ENCODE measurements at regions not wholly inside any gene's neighbourhood (a gene's known extent, or its start where the extent isn't known, plus 50 kb on each side); places are given as distances from the start of the nearest gene placed in this dataset.

DNA sequence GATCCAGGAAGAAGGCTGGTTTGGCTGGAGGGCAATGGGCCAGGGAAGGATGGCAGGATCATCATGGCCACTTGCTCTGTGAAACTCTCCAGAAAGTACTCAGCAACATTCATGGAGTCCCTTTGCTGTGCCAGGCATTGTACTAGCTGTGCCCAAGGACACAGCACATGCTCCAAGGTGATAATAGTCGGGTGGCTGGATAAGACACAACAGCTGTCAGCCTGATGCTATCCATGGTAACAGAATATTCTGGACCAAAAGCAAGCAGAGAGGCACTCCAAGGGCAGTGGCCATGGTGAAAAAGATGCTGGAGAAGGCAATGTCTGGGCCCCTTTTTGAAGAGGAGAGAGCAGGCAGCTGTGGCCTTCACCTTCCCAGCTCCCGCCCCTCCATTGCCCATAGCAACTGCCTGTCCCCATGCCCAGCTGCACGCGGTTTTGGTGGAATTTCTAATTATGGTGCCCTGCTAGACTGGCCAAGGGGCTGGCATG lies 113.8 kb upstream of the CPEB4 start:
- Histone ChIP-seq H3K4me3 (ENCODE audit: low read length) (no peak overlapping the region), H3K27ac (ENCODE audit: low read depth in 1 of 2, low read length in 2 of 2) (no peak overlapping the region), H3K36me3 (ENCODE audit: insufficient read depth, low read length) (no peaks in the 10 kb centered on the region), H3K4me1 (ENCODE audit: insufficient read depth, low read length) (peaks cover 3% of the 10 kb centered on the region), H3K27me3 (ENCODE audit: control insufficient read depth in 1 of 2, insufficient read depth in 2 of 2, low read length in 2 of 2) (no peaks in the 10 kb centered on the region), H3K9me3 (ENCODE audit: control insufficient read depth in 1 of 2, insufficient read depth in 1 of 2, low read length in 2 of 2) (no peaks in the 10 kb centered on the region)
- H3K27me3 Mint-ChIP-seq, result no peaks in the 10 kb centered on the region
- H3K27ac Mint-ChIP-seq, result no peak overlapping the region
- H3K9me3 Mint-ChIP-seq, result no peaks in the 10 kb centered on the region
- TF ChIP-seq, protein P1, sequence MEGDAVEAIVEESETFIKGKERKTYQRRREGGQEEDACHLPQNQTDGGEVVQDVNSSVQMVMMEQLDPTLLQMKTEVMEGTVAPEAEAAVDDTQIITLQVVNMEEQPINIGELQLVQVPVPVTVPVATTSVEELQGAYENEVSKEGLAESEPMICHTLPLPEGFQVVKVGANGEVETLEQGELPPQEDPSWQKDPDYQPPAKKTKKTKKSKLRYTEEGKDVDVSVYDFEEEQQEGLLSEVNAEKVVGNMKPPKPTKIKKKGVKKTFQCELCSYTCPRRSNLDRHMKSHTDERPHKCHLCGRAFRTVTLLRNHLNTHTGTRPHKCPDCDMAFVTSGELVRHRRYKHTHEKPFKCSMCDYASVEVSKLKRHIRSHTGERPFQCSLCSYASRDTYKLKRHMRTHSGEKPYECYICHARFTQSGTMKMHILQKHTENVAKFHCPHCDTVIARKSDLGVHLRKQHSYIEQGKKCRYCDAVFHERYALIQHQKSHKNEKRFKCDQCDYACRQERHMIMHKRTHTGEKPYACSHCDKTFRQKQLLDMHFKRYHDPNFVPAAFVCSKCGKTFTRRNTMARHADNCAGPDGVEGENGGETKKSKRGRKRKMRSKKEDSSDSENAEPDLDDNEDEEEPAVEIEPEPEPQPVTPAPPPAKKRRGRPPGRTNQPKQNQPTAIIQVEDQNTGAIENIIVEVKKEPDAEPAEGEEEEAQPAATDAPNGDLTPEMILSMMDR (IDR thresholded peaks at IDR 0.05), result no peak
- no peak overlapping the region for H3K4me3 Mint-ChIP-seq
- ChIA-PET CTCF (no interaction called here), POLR2A (no interaction called here)
- intact Hi-C loops (cut with DNase I, micrococcal nuclease), result no loop called here
- no peak for ATAC-seq (ENCODE audit: poor library complexity)
- H3K36me3 Mint-ChIP-seq (ENCODE audit: low read depth), result no peaks in the 10 kb centered on the region
- H3K4me1 Mint-ChIP-seq (ENCODE audit: low read depth), result no peaks in the 10 kb centered on the region
- DNase-seq, result no peak

DNA sequence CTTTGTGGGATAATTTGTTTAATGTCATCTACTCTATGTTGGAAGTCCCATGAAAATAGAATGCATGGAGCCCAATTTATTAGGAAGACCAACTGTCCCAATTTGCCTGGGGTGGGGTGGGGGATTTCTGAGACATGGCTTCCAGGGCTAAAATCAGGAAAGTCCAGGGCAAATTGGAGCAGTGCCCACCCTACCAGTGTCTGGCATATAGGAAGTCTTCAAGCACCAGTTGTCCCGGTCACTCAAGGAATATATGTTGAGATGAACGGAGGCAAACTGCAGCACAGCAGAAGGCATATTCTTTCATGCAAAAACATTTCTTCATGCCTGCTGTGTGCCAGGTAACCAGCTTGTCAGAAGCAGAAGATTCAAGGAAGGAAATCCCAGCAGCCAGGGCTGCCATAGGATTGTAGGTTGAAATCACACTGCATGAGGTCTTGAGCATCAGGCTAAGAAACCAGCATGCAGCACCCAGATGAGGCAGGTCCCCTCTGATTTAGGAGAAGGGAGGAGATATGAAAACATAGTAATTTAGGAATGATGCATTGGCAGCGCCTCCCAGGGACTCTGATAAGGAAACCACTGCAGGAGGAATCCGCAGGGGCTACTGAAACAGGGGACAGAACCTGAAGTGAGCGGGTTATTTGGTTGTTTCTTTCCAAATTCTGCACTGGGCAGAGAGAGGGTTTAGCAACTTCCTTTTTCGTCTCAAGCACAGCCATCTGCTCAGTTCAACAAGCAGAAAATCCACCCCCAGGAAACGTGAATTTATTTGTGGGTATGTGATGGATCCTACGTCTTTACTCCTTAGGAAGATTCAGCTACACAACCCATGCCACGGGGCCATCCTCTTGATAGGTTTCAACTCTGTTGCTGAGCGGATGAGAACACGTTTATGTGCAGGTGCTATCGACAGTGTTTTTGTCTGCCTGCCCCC lies 112.6 kb upstream of the CPEB4 start:
- H3K9me3 Mint-ChIP-seq, result no peaks in the 10 kb centered on the region
- Histone ChIP-seq H3K36me3 (ENCODE audit: insufficient read depth, low read length) (no peaks in the 10 kb centered on the region), H3K9me3 (ENCODE audit: control insufficient read depth in 1 of 2, insufficient read depth in 1 of 2, low read length in 2 of 2) (no peaks in the 10 kb centered on the region), H3K27ac (ENCODE audit: low read depth in 1 of 2, low read length in 2 of 2) (no peak overlapping the region), H3K4me3 (ENCODE audit: low read length) (no peak overlapping the region), H3K27me3 (ENCODE audit: control insufficient read depth in 1 of 2, insufficient read depth in 2 of 2, low read length in 2 of 2) (no peaks in the 10 kb centered on the region), H3K4me1 (ENCODE audit: insufficient read depth, low read length) (peaks cover 3% of the 10 kb centered on the region)
- H3K4me3 Mint-ChIP-seq, result no peak overlapping the region
- intact Hi-C loops (cut with DNase I, micrococcal nuclease), result no loop called here
- ATAC-seq (ENCODE audit: poor library complexity), result no peak
- TF ChIP-seq, protein P1 (IDR thresholded peaks at IDR 0.05), result no peak
- ChIA-PET CTCF (no interaction called here), POLR2A (no interaction called here)
- no peaks in the 10 kb centered on the region for H3K4me1 Mint-ChIP-seq (ENCODE audit: low read depth)
- no peaks in the 10 kb centered on the region for H3K36me3 Mint-ChIP-seq (ENCODE audit: low read depth)
- no peak overlapping the region for H3K27ac Mint-ChIP-seq
- DNase-seq, result no peak
- no peaks in the 10 kb centered on the region for H3K27me3 Mint-ChIP-seq

DNA sequence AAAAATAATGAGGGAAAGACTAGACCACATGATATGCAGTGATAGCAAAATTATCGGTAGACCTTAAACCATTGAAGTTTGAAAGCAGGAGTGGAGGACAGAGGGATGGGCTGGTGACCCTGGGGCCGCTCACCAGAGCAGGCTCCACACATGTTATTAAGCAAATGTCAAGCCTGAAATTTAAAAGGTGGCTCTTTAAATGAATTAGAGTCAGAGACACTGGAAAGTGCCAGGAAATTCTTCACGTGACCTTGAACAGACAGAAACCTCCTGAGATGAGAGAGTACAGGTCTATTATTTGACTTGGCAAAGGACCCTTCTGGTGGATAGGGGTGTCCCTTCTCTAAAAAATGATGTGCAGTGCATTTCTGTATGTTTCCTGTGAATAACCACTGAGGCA lies 111.0 kb upstream of the CPEB4 start:
- H3K4me3 ChIP-seq (ENCODE audit: low read length), result no peak overlapping the region
- H3K36me3 ChIP-seq (ENCODE audit: insufficient read depth, low read length), result no peaks in the 10 kb centered on the region
- H3K9me3 Mint-ChIP-seq, result no peaks in the 10 kb centered on the region
- H3K27ac Mint-ChIP-seq, result no peak overlapping the region
- no peaks in the 10 kb centered on the region for H3K27me3 ChIP-seq (ENCODE audit: control insufficient read depth in 1 of 2, insufficient read depth in 2 of 2, low read length in 2 of 2)
- DNase-seq, result no peak
- ATAC-seq (ENCODE audit: poor library complexity), result no peak
- ChIA-PET CTCF (no interaction called here), POLR2A (no interaction called here)
- intact Hi-C loops (cut with DNase I, micrococcal nuclease), result no loop called here
- no peak overlapping the region for H3K4me3 Mint-ChIP-seq
- peaks cover 6% of the 10 kb centered on the region for H3K4me1 ChIP-seq (ENCODE audit: insufficient read depth, low read length)
- no peak overlapping the region for H3K27ac ChIP-seq (ENCODE audit: low read depth in 1 of 2, low read length in 2 of 2)
- no peaks in the 10 kb centered on the region for H3K36me3 Mint-ChIP-seq (ENCODE audit: low read depth)
- H3K9me3 ChIP-seq (ENCODE audit: control insufficient read depth in 1 of 2, insufficient read depth in 1 of 2, low read length in 2 of 2), result no peaks in the 10 kb centered on the region
- no peaks in the 10 kb centered on the region for H3K27me3 Mint-ChIP-seq
- H3K4me1 Mint-ChIP-seq (ENCODE audit: low read depth), result peaks cover 8% of the 10 kb centered on the region
- TF ChIP-seq, protein P1 (IDR thresholded peaks at IDR 0.05), result no peak

Measured in CD4-positive, alpha-beta T cell (primary cell).